Ovary (tissue), 7 donors: ENCODE measurements at regions not wholly inside any gene's neighbourhood (a gene's known extent, or its start where the extent isn't known, plus 50 kb on each side); places are given as distances from the start of the nearest gene placed in this dataset.

Experiments
- DNase-seq, 5 donors: peaks; one replicate each; pipeline ENCODE4 v3.0.0-alpha.2; 2019 to 2020
- H3K27ac ChIP-seq, 2 donors: fragments of 200-600 bp; one replicate each; pipeline versions ENCODE4 v1.5.1 to v1.8.0; 2019 to 2022
- H3K27me3 ChIP-seq: fragments of 200-600 bp; one replicate; pipeline ENCODE4 v1.8.0; 2022
- H3K36me3 ChIP-seq: fragments of 200-600 bp; sonication (generic); one replicate; pipeline ENCODE4 v1.5.1; 2019
- H3K4me1 ChIP-seq: one replicate; pipeline ENCODE4 v1.8.1; 2013; ENCODE audit warnings: mild to moderate bottlenecking, moderate library complexity; ENCODE audit not compliant: insufficient read depth
- H3K4me3 ChIP-seq: fragments of 200-600 bp; sonication (generic); one replicate; pipeline ENCODE4 v1.5.1; 2017
- H3K9me3 ChIP-seq, 2 donors: fragments of 200-600 bp in 1 of 2; sonication (generic) in 1 of 2; one replicate each; pipeline versions ENCODE4 v1.5.1 to v1.8.1; 2013 to 2019; ENCODE audit warnings: mild to moderate bottlenecking in 1 of 2, moderate library complexity in 1 of 2
- EP300 ChIP-seq: sonication (generic); formaldehyde crosslinking; IDR thresholded peaks from one replicate; pipeline ENCODE4 v1.6.1; 2017; ENCODE audit warnings: antibody characterized with exemption
- POLR2A ChIP-seq: fragments of 450-650 bp; IDR thresholded peaks from one replicate; pipeline ENCODE4 v1.6.1; 2017; ENCODE audit warnings: antibody characterized with exemption, mild to moderate bottlenecking, moderate library complexity
- WGBS, 3 donors: extraction: QIAGEN DNeasy Blood & Tissue Kit in 1 of 3; methylation state at CpG; one replicate each; pipeline versions ENCODE4 v1.1.5 to v1.1.7; 2013 to 2017; 5-methylcytosine and 5-hydroxymethylcytosine counted together
- intact Hi-C, 4 donors: fragments of 100-400 bp; cut with DNase I; formaldehyde crosslinking; loops; one replicate each; pipeline versions ENCODE4 v1.11.0 to v1.15.1; 2022 to 2023
- TF ChIP-seq, protein P1 (sequence below), 3 donors: fragments of 450-650 bp in 2 of 3; fragments of 200-600 bp in 1 of 3; IDR thresholded peaks; one replicate each; pipeline versions ENCODE4 v1.5.1 to v1.8.0; 2016 to 2022; ENCODE audit warnings: antibody characterized with exemption in 3 of 3, mild to moderate bottlenecking in 1 of 3
- donor health status: DM: no; HTN: no; CAD: no; lungs with moderate emphysema.
- donor health status: DM: no; HTN: no; CAD: no.
- donor health status: Bipolar disorder and iron deficiency.
- donor health status: DM: no; HTN: no; CAD: no.
- donor health status: DM: yes; HTN: yes; CAD: no.

DNA sequence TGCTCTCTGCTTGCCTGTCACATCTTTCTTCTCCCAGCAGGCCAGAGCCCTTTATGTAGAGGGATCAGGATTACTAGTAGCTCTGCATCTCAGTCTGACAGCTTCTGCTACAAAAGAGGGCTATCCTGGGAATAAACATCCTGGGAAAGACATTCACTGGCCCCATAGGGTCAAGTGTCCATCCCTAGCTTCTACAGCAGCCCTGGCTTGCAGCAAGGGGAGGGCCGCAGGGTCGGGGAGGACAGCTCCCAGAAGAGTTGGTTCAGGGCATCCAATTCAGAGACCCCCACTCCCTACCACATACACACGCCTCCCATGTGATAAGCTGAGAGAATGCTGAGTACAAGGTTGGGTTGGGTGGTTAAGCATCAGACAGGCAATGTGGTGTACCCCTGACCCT lies 154.1 kb upstream of the PDE10A start:
- Histone ChIP-seq H3K4me1 (no peaks in the 10 kb centered on the region), H3K36me3 (no peaks in the 10 kb centered on the region), H3K4me3 (no peak overlapping the region), H3K27me3 (no peaks in the 10 kb centered on the region), H3K9me3 (no peaks in the 10 kb centered on the region), H3K27ac (no peak overlapping the region)
- intact Hi-C loops, result no loop called here
- DNase-seq, result no peak
- TF ChIP-seq EP300 (no peak), POLR2A (no peak)
- TF ChIP-seq, protein P1, sequence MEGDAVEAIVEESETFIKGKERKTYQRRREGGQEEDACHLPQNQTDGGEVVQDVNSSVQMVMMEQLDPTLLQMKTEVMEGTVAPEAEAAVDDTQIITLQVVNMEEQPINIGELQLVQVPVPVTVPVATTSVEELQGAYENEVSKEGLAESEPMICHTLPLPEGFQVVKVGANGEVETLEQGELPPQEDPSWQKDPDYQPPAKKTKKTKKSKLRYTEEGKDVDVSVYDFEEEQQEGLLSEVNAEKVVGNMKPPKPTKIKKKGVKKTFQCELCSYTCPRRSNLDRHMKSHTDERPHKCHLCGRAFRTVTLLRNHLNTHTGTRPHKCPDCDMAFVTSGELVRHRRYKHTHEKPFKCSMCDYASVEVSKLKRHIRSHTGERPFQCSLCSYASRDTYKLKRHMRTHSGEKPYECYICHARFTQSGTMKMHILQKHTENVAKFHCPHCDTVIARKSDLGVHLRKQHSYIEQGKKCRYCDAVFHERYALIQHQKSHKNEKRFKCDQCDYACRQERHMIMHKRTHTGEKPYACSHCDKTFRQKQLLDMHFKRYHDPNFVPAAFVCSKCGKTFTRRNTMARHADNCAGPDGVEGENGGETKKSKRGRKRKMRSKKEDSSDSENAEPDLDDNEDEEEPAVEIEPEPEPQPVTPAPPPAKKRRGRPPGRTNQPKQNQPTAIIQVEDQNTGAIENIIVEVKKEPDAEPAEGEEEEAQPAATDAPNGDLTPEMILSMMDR (IDR thresholded peaks at IDR 0.05), result no peak
- WGBS, 3 donors, result 82 to 89% (median 86%) methylated on average over 3 of the region's 3 CpGs

GRCh38 chr6:165814679-165815078 lies 151.6 kb upstream of the PDE10A start:
- no peaks in the 10 kb centered on the region for H3K27me3 ChIP-seq
- H3K4me3 ChIP-seq, result no peak overlapping the region
- no peaks in the 10 kb centered on the region for H3K36me3 ChIP-seq
- intact Hi-C loops, result no loop called here
- no peaks in the 10 kb centered on the region for H3K9me3 ChIP-seq
- DNase-seq, result no peak
- no peaks in the 10 kb centered on the region for H3K4me1 ChIP-seq
- TF ChIP-seq EP300 (no peak), POLR2A (no peak)
- TF ChIP-seq, protein P1 (IDR thresholded peaks at IDR 0.05), result no peak
- no peak overlapping the region for H3K27ac ChIP-seq
- WGBS, 3 donors, result 94 to 96% (median 95%) methylated on average over 10 of the region's 10 CpGs

DNA sequence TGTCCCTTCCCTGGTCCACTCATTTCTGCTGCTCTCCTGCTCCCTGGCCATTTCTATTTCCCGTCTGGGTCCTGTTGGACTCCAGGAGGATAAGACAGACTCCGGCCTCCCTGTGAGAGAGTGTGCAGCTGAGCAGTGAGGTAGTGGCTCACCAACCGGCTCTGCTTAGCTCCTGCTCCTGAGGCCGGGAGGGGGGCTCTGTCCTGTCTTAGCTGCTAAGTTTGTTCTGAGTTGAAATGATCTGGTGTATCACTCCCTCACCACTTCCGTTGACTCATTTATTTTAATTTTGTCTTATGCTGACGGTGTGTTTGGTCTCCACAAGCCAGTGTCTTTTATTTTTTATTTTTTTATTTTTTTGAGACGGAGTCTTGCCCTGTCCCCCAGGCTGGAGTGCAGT lies 148.5 kb upstream of the PDE10A start:
- H3K36me3 ChIP-seq, result no peaks in the 10 kb centered on the region
- DNase-seq, result no peak
- TF ChIP-seq, protein P1 (IDR thresholded peaks at IDR 0.05), result no peak
- TF ChIP-seq EP300 (no peak), POLR2A (no peak)
- no peak overlapping the region for H3K27ac ChIP-seq
- 84 to 89% (median 88%) methylated on average over 7 of the region's 7 CpGs for WGBS, 3 donors
- no peak overlapping the region for H3K4me3 ChIP-seq
- no peaks in the 10 kb centered on the region for H3K4me1 ChIP-seq
- H3K9me3 ChIP-seq, result peaks cover 0 to 4% of the 10 kb centered on the region in 2 donors
- intact Hi-C loops, result no loop called here
- no peaks in the 10 kb centered on the region for H3K27me3 ChIP-seq

- Histone ChIP-seq H3K4me1 (peaks cover 4% of the 10 kb centered on the region), H3K27me3 (no peaks in the 10 kb centered on the region), H3K36me3 (no peaks in the 10 kb centered on the region), H3K9me3 (peaks cover 0 to 4% of the 10 kb centered on the region in 2 donors), H3K27ac (no peak overlapping the region), H3K4me3 (no peak overlapping the region)
- TF ChIP-seq, protein P1 (IDR thresholded peaks at IDR 0.05), result no peak
- TF ChIP-seq POLR2A (no peak), EP300 (no peak)
- DNase-seq, result no peak
- WGBS, 3 donors, result 71 to 82% (median 79%) methylated on average over 10 of the region's 10 CpGs
- intact Hi-C loops, result no loop called here
Measured at GRCh38 chr6:165808021-165808420, 145.0 kb upstream of the PDE10A start.
